Prostate gland (tissue), 2 donors: ENCODE measurements at regions not wholly inside any gene's neighbourhood (a gene's known extent, or its start where the extent isn't known, plus 50 kb on each side); places are given as distances from the start of the nearest gene placed in this dataset.

ENCODE experiments used
- DNase-seq: peaks from one replicate; pipeline ENCODE4 v3.0.0-alpha.2; 2019; ENCODE audit warnings: low spot score
- H3K27ac ChIP-seq, 2 donors: fragments of 200-600 bp; sonication (generic); 2 replicates each; pipeline ENCODE4 v1.5.1; 2017 to 2019
- H3K27me3 ChIP-seq: fragments of 200-600 bp; sonication (generic); replicated peaks from 2 replicates; pipeline ENCODE4 v1.5.1; 2019; ENCODE audit not compliant: insufficient read depth
- H3K36me3 ChIP-seq, 2 donors: fragments of 200-600 bp; sonication (generic); 1 replicate in 1 of 2; 2 replicates in 1 of 2; pipeline versions ENCODE4 v1.5.1 to v1.8.1; 2017 to 2019
- H3K4me1 ChIP-seq: fragments of 200-600 bp; sonication (generic); replicated peaks from 2 replicates; pipeline ENCODE4 v1.5.1; 2019
- H3K4me3 ChIP-seq, 2 donors: fragments of 200-600 bp; sonication (generic); 2 replicates each; pipeline ENCODE4 v1.5.1; 2017 to 2019
- H3K9me3 ChIP-seq: fragments of 200-600 bp; sonication (generic); 2 replicates; pipeline ENCODE4 v1.5.1; 2017
- POLR2A ChIP-seq: fragments of 450-650 bp; IDR thresholded peaks from one replicate; pipeline ENCODE4 v1.6.1; 2016; ENCODE audit warnings: antibody characterized with exemption, mild to moderate bottlenecking
- POLR2AphosphoS5 ChIP-seq: sonication (generic); formaldehyde crosslinking; IDR thresholded peaks from one replicate; pipeline ENCODE4 v1.6.1; 2017; ENCODE audit warnings: antibody characterized with exemption
- WGBS: methylation state at CpG from one replicate; pipeline ENCODE4 v1.1.5; 2018; 5-methylcytosine and 5-hydroxymethylcytosine counted together
- intact Hi-C: fragments of 100-400 bp; cut with DNase I; formaldehyde crosslinking; loops from one replicate; pipeline ENCODE4 v1.14.2; 2022
- TF ChIP-seq, protein P1 (sequence below), 4 experiments: fragments of 200-600 bp in 2 of 4; fragments of 450-650 bp in 2 of 4; sonication (generic) in 2 of 4; IDR thresholded peaks; 1 replicate in 3 of 4; 2 replicates in 1 of 4; pipeline ENCODE4 v1.5.1; 2016 to 2019; ENCODE audit warnings: antibody characterized with exemption in 4 of 4, mild to moderate bottlenecking in 2 of 4, moderate library complexity in 2 of 4

GRCh38 chr13:105127732-105128131 lies 1407.7 kb downstream of the EFNB2 start:
- Histone ChIP-seq H3K9me3 (no peaks in the 10 kb centered on the region), H3K27me3 (no peaks in the 10 kb centered on the region), H3K4me3 (no peak overlapping the region), H3K36me3 (no peaks in the 10 kb centered on the region), H3K27ac (no peak overlapping the region), H3K4me1 (no peaks in the 10 kb centered on the region)
- TF ChIP-seq POLR2AphosphoS5 (no peak), POLR2A (no peak)
- TF ChIP-seq, protein P1, sequence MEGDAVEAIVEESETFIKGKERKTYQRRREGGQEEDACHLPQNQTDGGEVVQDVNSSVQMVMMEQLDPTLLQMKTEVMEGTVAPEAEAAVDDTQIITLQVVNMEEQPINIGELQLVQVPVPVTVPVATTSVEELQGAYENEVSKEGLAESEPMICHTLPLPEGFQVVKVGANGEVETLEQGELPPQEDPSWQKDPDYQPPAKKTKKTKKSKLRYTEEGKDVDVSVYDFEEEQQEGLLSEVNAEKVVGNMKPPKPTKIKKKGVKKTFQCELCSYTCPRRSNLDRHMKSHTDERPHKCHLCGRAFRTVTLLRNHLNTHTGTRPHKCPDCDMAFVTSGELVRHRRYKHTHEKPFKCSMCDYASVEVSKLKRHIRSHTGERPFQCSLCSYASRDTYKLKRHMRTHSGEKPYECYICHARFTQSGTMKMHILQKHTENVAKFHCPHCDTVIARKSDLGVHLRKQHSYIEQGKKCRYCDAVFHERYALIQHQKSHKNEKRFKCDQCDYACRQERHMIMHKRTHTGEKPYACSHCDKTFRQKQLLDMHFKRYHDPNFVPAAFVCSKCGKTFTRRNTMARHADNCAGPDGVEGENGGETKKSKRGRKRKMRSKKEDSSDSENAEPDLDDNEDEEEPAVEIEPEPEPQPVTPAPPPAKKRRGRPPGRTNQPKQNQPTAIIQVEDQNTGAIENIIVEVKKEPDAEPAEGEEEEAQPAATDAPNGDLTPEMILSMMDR (IDR thresholded peaks at IDR 0.05) = no peak
- 78% methylated on average over 2 of the region's 2 CpGs for WGBS
- no peak for DNase-seq
- intact Hi-C loops = no loop called here

GRCh38 chr13:105121221-105121620 lies 1414.2 kb downstream of the EFNB2 start:
- 82% methylated on average over 4 of the region's 4 CpGs for WGBS
- intact Hi-C loops = no loop called here
- H3K9me3 ChIP-seq = no peaks in the 10 kb centered on the region
- no peak overlapping the region for H3K27ac ChIP-seq
- DNase-seq = no peak
- no peak overlapping the region for H3K4me3 ChIP-seq
- H3K4me1 ChIP-seq = no peaks in the 10 kb centered on the region
- no peak for TF ChIP-seq POLR2AphosphoS5
- no peaks in the 10 kb centered on the region for H3K27me3 ChIP-seq
- H3K36me3 ChIP-seq = no peaks in the 10 kb centered on the region

DNA sequence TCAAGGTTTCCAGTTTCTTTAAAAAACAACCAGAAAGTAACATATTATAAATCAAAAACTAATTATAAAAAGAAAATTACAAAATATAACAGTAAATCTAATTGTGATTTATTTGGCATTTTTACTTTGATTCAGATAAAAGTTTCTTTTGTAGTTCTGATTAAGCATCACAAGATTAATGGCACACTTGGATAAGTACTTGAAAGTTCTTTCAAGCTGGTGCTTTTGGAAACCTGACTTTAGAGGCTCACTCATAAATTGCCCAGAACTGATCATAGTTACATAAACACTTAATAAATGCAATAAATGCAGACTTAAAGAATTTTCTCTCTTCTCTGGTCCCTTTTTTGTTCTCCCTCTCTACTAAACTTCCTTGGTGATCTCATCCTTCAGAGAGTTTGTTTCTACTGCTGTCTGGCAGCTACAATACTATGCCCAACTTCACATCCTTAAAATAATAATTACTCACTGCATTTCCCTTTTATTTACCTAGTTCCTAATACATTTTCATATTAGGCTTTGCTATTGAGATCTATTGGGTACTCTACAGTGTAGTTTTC lies 1417.0 kb downstream of the EFNB2 start:
- TF ChIP-seq POLR2AphosphoS5 (no peak), POLR2A (no peak)
- TF ChIP-seq, protein P1 (IDR thresholded peaks at IDR 0.05) = no peak
- H3K27me3 ChIP-seq = no peaks in the 10 kb centered on the region
- H3K27ac ChIP-seq = no peak overlapping the region
- DNase-seq = no peak
- H3K36me3 ChIP-seq = no peaks in the 10 kb centered on the region
- H3K9me3 ChIP-seq = no peaks in the 10 kb centered on the region
- H3K4me3 ChIP-seq = no peak overlapping the region
- H3K4me1 ChIP-seq = no peaks in the 10 kb centered on the region
- intact Hi-C loops = no loop called here

- Histone ChIP-seq H3K27me3 (no peaks in the 10 kb centered on the region), H3K4me3 (no peak overlapping the region), H3K27ac (no peak overlapping the region), H3K9me3 (no peaks in the 10 kb centered on the region), H3K36me3 (no peaks in the 10 kb centered on the region), H3K4me1 (no peaks in the 10 kb centered on the region)
- DNase-seq = no peak
- TF ChIP-seq, protein P1 (IDR thresholded peaks at IDR 0.05) = no peak
- TF ChIP-seq POLR2AphosphoS5 = no peak
- intact Hi-C loops = no loop called here
These were observed 1418.5 kb downstream of the EFNB2 start for GRCh38 chr13:105116966-105117365.

DNA sequence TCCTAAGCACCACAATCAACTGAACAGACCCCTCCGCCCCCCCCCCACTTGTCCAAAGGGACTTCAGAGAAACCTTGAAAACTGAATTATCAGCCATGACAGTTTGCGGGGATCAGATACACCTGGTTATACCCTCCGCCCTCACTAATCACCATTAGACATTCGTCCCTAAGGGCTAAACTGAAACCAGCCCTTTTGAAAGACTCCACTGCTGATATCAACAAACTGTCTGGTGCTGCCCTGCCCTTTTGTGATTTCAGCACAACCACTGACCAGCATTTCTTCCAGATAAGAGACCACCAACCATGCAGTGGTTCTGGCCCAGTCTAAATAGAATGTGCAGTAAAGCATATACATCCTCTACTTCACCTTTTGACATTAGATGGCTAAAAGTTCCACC lies 1422.9 kb downstream of the EFNB2 start:
- no peaks in the 10 kb centered on the region for H3K36me3 ChIP-seq
- no peaks in the 10 kb centered on the region for H3K9me3 ChIP-seq
- no peak for DNase-seq
- 94% methylated on average over 4 of the region's 4 CpGs for WGBS
- H3K27me3 ChIP-seq = no peaks in the 10 kb centered on the region
- no peak overlapping the region for H3K27ac ChIP-seq
- H3K4me3 ChIP-seq = no peak overlapping the region
- no peak for TF ChIP-seq POLR2A
- TF ChIP-seq, protein P1 (IDR thresholded peaks at IDR 0.05) = no peak
- TF ChIP-seq POLR2AphosphoS5 = no peak
- H3K4me1 ChIP-seq = no peaks in the 10 kb centered on the region
- intact Hi-C loops = no loop called here
